ENCODE measurements at regions not wholly inside any gene's neighbourhood (a gene's known extent, or its start where the extent isn't known, plus 50 kb on each side); places are given as distances from the start of the nearest gene placed in this dataset.

DNA sequence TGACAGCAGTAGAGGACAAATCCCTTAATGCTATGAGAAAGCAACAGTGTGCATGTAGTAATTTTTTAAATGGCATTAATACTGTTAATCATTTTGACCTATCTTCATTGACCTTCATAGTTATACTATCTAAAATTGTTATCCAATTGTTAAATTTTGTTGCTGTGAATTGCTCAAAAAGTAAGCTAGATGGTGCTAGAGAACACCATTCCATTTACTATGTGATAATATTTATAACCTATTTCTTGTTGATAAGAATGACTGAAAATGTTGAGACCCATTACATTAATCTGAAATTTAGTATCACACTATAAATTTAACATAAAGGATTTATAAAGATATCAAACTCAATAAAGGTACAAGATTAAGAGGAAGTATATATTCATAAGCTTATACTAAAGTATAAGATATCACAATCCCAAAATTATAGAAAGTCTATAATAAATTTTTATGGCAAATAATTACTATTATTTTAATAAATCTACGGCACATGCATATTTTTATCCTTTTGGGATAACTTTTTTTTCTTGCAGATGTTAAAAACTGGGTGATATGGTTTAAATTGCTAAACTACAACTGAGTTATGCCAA, 1573.3 kb downstream of the PCDH9 start:
- H3K4me2 ChIP-seq: no peak overlapping the region
- H3K4me3 ChIP-seq: no peak overlapping the region
- H3K27me3 ChIP-seq: no peaks in the 10 kb centered on the region
- no peaks in the 10 kb centered on the region for H3K79me2 ChIP-seq
- no peaks in the 10 kb centered on the region for H3K36me3 ChIP-seq (replicated peaks; ENCODE audit: insufficient read depth, low read depth)
- no peaks in the 10 kb centered on the region for H3K9me2 ChIP-seq (replicated peaks; ENCODE audit: insufficient read depth)
- no peak for DNase-seq (ENCODE audit: low spot score)
- TF ChIP-seq EZH2 (IDR thresholded peaks at IDR 0.05; ENCODE audit: borderline replicate concordance) (no peak), EZH2phosphoT487 (IDR thresholded peaks at IDR 0.05; ENCODE audit: low read depth, severe bottlenecking, unreplicated experiment) (no peak)
- TF ChIP-seq, protein P1, sequence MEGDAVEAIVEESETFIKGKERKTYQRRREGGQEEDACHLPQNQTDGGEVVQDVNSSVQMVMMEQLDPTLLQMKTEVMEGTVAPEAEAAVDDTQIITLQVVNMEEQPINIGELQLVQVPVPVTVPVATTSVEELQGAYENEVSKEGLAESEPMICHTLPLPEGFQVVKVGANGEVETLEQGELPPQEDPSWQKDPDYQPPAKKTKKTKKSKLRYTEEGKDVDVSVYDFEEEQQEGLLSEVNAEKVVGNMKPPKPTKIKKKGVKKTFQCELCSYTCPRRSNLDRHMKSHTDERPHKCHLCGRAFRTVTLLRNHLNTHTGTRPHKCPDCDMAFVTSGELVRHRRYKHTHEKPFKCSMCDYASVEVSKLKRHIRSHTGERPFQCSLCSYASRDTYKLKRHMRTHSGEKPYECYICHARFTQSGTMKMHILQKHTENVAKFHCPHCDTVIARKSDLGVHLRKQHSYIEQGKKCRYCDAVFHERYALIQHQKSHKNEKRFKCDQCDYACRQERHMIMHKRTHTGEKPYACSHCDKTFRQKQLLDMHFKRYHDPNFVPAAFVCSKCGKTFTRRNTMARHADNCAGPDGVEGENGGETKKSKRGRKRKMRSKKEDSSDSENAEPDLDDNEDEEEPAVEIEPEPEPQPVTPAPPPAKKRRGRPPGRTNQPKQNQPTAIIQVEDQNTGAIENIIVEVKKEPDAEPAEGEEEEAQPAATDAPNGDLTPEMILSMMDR (IDR thresholded peaks at IDR 0.05; ENCODE audit: poor library complexity): peak; percentile 68
- H3K27ac ChIP-seq: no peak overlapping the region
- no peaks in the 10 kb centered on the region for H3K9me3 ChIP-seq (ENCODE audit: low read depth)
- no peaks in the 10 kb centered on the region for H3K4me1 ChIP-seq (ENCODE audit: insufficient read depth)
- no peaks in the 10 kb centered on the region for H4K20me1 ChIP-seq (ENCODE audit: insufficient read depth, poor library complexity, severe bottlenecking)
- no peak overlapping the region for H2AFZ ChIP-seq
- WGBS (ENCODE audit: low lambda C conversion rate, missing lambda C conversion rate): 67% methylated on average over 1 of the region's 1 CpG

DNA sequence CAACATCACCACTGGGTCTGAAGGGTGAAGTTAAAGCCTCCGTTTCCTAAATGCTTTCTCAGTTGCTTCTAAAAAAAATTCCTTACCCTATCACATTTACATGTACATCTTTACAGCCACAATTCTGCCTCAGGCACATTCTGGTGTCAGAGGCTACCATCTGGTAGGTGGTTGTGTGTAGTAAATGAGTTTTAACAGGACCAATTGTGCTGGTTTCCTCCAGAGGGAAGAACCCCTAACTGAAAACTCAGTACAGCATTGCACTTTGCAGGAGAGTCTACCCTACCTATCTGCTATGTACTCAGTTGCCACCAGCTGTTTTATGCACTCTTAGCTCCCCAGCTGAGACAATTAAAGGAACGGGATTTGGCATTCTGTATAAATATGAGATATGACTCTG, 1576.5 kb downstream of the PCDH9 start:
- no peak for DNase-seq (ENCODE audit: low spot score)
- no peaks in the 10 kb centered on the region for H3K9me2 ChIP-seq (replicated peaks; ENCODE audit: insufficient read depth)
- no peaks in the 10 kb centered on the region for H3K79me2 ChIP-seq
- H3K36me3 ChIP-seq (replicated peaks; ENCODE audit: insufficient read depth, low read depth): no peaks in the 10 kb centered on the region
- 35% methylated on average over 2 of the region's 2 CpGs for WGBS (ENCODE audit: low lambda C conversion rate, missing lambda C conversion rate)
- H3K27me3 ChIP-seq: no peaks in the 10 kb centered on the region
- TF ChIP-seq, protein P1 (IDR thresholded peaks at IDR 0.05; ENCODE audit: poor library complexity): no peak
- TF ChIP-seq EZH2 (IDR thresholded peaks at IDR 0.05; ENCODE audit: borderline replicate concordance) (no peak), EZH2phosphoT487 (IDR thresholded peaks at IDR 0.05; ENCODE audit: low read depth, severe bottlenecking, unreplicated experiment) (no peak)
- H3K4me1 ChIP-seq (ENCODE audit: insufficient read depth): no peaks in the 10 kb centered on the region
- H4K20me1 ChIP-seq (ENCODE audit: insufficient read depth, poor library complexity, severe bottlenecking): no peaks in the 10 kb centered on the region
- H3K9me3 ChIP-seq (ENCODE audit: low read depth): no peaks in the 10 kb centered on the region
- no peak overlapping the region for H3K27ac ChIP-seq
- no peak overlapping the region for H2AFZ ChIP-seq
- no peak overlapping the region for H3K4me3 ChIP-seq
- H3K4me2 ChIP-seq: no peak overlapping the region

DNA sequence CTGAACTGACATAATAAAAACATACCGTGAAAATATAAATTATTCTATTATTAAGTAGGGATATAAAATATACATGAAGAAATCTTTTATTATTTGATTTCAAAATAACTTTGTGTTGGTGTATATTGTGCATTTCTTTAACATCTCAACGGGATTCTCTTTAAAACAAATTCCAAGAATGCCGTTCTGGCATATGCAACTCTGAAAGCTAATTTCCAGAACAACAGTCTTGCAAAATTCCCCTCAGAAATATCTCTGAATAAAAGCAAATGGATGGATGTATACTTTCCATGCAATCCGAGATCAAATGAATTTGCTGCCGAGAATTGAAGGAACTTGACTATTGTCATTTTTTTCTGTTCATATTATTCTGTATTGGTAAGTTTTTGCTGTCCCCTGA, 1579.8 kb downstream of the PCDH9 start:
- DNase-seq (ENCODE audit: low spot score): no peak
- no peak overlapping the region for H3K4me2 ChIP-seq
- H3K9me2 ChIP-seq (replicated peaks; ENCODE audit: insufficient read depth): no peaks in the 10 kb centered on the region
- no peaks in the 10 kb centered on the region for H3K4me1 ChIP-seq (ENCODE audit: insufficient read depth)
- no peaks in the 10 kb centered on the region for H3K27me3 ChIP-seq
- no peak overlapping the region for H3K27ac ChIP-seq
- no peaks in the 10 kb centered on the region for H3K36me3 ChIP-seq (replicated peaks; ENCODE audit: insufficient read depth, low read depth)
- no peak overlapping the region for H2AFZ ChIP-seq
- 84% methylated on average over 5 of the region's 5 CpGs for WGBS (ENCODE audit: low lambda C conversion rate, missing lambda C conversion rate)
- H4K20me1 ChIP-seq (ENCODE audit: insufficient read depth, poor library complexity, severe bottlenecking): no peaks in the 10 kb centered on the region
- TF ChIP-seq EZH2phosphoT487 (IDR thresholded peaks at IDR 0.05; ENCODE audit: low read depth, severe bottlenecking, unreplicated experiment) (no peak), EZH2 (IDR thresholded peaks at IDR 0.05; ENCODE audit: borderline replicate concordance) (no peak)
- TF ChIP-seq, protein P1 (IDR thresholded peaks at IDR 0.05; ENCODE audit: poor library complexity): no peak
- H3K4me3 ChIP-seq: no peak overlapping the region
- H3K79me2 ChIP-seq: no peaks in the 10 kb centered on the region
- H3K9me3 ChIP-seq (ENCODE audit: low read depth): no peaks in the 10 kb centered on the region

All from hepatocyte (in vitro differentiated cells).